Left ventricle myocardium superior (tissue), 1 donor: ENCODE measurements at regions not wholly inside any gene's neighbourhood (a gene's known extent, or its start where the extent isn't known, plus 50 kb on each side); places are given as distances from the start of the nearest gene placed in this dataset.

ENCODE experiments used
- ATAC-seq: fragments of 200-7000 bp; cut with Tn5 transposase; one replicate; pipeline ENCODE4 v1.9.1; 2020; ENCODE audit warnings: mild to moderate bottlenecking, moderate library complexity
- DNase-seq: peaks from one replicate; pipeline ENCODE4 v3.0.0-alpha.2; 2020
- intact Hi-C: fragments of 100-400 bp; cut with micrococcal nuclease; formaldehyde crosslinking; loops from one replicate; pipeline ENCODE4 v1.11.0; 2022
- donor health status: DM: no; HTN: yes; CAD: no; lungs with severe emphysema.

GRCh38 chr6:82022614-82023129, 224.9 kb downstream of the IBTK start:
- ATAC-seq, result peak; percentile 75
- intact Hi-C loops, result no loop called here
- DNase-seq, result no peak

DNA sequence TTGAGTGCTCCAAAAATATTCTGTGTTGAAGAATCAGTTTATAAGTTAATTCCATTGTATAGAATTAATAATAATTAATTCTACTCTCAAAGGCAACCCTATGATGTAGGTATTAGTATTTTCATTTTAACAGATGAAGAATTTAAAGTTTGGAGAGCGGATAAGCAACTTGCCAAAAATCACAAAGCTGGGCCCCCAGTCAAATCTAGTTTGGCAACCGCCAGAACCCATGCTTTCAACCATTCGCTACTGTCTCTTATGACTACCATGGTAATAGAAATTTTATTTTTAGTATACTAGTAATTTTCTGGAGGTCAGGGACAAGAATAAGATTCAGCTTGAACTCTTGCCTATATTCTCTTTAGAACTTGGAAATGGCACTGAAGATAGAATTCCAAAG, 229.8 kb downstream of the IBTK start:
- ATAC-seq, result peak; percentile 9
- DNase-seq, result no peak
- intact Hi-C loops, result no loop called here

DNA sequence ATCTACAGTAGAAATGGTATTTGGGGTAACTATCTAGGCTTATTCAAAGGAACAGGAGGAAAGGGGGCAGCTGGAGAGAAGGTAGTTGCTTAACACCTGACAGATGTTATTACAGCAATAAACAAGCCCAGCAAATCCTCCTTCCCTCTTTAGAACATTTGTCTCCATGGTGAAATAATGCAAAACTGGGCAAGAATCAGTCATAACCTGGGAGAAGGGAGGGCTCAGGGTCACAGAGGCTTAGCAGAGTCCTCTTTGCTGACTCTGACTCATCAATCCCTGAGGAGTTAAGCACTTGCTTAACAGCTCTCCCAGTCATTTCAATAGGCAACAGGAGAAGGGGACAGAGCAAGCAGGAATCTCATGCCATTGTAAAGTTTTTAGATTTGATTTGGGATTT, 230.3 kb downstream of the IBTK start:
- DNase-seq (no peak), ATAC-seq (peak; percentile 84)
- intact Hi-C loops, result no loop called here

- no peak for DNase-seq
- intact Hi-C loops, result no loop called here
- ATAC-seq, result no peak
These were observed 232.0 kb downstream of the IBTK start for GRCh38 chr6:82015526-82015925.

DNA sequence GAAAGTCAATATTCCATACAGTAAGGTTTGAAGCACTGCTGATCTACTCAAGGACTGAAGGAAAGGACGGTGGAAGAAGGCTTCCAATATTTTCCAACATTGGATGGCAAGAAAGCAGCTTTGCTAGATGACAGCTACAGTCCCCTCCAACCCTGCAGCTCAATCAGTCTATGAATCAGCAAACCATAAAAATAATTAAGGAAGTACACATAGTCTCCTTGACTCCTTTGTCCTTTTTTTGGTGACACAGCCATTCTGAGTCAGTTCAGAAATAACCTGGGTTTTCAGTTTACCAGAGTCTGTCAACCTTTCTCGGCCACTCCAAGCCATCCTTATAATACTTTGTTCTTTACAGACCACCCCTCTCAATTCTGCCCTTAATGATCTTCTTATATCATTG, 232.5 kb downstream of the IBTK start:
- intact Hi-C loops, result no loop called here
- DNase-seq (no peak), ATAC-seq (no peak)

- peak; percentile 86 for ATAC-seq
- DNase-seq, result no peak
- intact Hi-C loops, result no loop called here
These were observed 233.7 kb downstream of the IBTK start for GRCh38 chr6:82013561-82014530.

DNA sequence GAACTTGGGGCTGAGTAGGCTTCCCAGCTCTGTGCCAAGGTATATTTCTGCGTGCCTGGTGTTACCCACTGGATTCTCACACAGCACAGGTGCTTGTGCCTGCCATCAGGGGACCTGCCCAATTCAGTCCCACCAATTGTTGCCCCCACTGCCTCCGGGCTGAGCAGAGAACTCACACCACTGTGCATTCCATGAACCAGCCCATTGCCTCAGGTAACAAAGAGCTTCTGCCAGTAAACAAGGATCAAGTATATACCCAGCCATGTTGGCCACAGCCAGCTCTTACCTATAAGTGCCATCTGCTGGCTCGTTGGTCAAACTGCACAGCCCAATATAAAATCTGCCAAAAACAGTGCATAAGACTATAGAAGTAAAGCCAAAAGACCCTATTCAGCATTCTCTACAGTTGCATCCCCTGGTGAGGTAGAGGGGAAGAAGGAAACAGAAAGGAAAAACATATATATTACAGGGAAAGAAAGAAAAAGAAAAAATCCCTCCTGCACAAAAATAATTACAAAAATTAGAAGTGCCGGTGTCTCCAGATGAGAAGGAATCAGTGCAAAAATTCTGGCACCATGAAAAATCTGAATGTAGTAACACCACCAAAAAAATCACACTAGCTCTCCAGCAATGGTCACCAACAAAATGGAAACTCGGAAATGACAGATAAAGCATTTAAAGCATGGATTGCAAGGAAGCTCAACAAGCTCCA, 241.4 kb downstream of the IBTK start:
- DNase-seq (peak; percentile 20), ATAC-seq (peak; percentile 63)
- intact Hi-C loops, result no loop called here

DNA sequence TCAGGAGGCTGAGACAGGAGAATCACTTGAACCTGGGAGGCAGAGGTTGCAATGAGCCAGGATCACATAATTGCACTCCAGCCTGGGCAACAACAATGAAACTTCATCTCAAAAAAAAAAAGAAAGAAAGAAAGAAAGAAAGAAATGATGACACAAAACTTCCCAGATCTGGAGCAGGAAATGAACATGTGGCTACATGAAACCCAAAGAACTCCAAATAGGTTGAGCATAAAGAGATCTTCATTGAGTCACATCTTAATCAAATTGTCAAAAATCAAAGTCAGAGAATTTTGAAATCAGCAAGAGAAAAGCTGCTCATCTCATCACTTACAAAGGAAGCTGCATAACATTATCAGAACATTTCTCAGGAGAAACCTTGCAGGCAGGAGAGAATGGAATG, 247.0 kb downstream of the IBTK start:
- ATAC-seq (no peak), DNase-seq (no peak)
- intact Hi-C loops, result no loop called here

- DNase-seq (no peak), ATAC-seq (no peak)
- intact Hi-C loops, result no loop called here
These were observed 247.3 kb upstream of the TENT5A start for GRCh38 chr6:81999826-82000225.

DNA sequence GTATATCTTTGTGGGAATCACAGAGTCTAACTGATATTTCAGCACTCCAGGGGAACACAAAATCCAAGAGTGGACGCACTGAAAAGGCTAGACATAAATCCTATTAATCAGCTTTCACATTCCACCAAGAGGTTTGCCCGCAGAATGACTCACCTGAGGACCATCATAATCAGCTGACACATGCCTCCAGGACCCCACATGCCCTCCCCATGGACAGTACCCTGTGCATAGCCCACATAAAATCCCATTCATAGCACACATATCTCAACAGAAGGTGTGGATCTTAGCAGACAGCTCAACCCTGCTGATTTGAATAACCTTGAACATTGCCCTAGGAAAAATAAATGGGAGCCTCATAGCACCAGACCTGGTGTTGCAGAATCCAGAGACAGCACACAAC, 246.8 kb upstream of the TENT5A start:
- ATAC-seq (no peak), DNase-seq (no peak)
- intact Hi-C loops, result no loop called here

DNA sequence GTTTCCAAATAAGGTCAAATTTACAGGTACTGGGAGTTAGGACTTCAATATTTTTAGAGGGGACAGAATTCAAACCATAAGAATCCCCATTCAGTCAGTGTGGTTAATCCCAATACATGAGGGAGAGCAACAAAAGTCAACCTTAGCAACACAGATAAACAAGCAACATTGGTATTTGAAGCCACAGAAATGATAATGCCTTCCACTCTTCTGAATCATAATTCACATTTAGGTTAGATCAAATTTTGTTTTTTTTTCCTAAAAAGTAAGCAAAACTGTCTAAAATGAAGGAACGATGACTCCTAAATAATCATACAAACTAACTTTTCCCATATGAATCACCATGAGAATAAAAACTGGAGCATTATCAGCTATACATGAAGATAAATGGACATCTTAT, 246.0 kb upstream of the TENT5A start:
- ATAC-seq (no peak), DNase-seq (no peak)
- intact Hi-C loops, result no loop called here

DNA sequence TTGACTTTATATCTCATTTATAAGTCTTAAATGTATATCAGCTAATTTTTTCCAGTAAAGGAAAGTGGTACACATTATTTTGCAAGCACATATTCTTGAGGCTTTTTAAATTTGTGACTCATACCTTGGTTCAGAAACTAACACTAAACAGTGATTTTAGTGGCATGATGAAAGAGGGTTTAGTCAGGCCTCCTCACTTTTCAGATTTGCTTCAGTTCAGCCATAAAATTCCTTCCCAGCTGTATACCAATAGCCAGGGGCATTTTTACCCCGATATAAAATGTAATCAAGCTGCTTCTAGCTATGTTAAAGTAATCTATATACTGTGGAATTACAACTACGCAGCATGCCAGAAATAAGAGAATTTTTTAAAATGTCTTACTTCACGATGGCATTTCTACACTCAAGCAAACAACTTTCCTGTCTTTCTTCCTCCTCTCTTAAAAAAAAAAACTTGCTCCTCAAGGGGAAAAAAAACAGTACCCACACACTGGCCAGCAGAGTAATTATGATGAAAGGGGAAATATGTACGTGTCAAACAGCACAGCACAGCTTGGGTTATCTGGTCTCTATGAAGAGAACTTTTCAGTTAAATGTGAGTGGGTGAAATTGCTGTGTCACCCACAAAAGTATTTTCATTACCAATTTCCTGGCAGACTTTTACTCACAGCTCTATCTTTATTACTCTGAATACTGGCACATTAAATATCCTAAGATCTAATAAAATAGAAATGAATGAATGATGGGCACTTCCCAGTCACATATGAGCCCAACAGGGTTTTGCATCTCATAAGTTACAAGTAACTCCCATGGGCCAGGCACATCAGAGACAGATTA, 244.8 kb upstream of the TENT5A start:
- intact Hi-C loops, result no loop called here
- DNase-seq (no peak), ATAC-seq (peak; percentile 49)

DNA sequence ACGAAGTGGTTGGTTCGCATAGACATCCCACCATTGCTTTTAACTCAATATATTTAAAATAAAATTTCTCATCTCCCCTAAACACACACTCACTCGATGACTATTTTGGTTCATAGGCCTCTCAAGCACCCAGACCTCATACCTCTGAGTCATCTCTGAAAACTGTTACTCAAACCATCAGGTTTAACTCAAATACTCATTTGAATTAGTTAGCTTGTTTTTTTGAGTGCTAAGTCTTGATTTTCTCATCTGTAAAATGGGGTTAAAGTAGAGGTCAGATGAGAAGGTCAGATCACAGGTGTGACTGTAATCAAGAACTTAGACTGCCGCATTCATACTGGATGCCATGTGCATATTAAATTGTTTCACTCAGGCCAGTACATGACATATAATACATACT, 243.9 kb upstream of the TENT5A start:
- no peak for DNase-seq
- no peak for ATAC-seq
- intact Hi-C loops, result no loop called here

DNA sequence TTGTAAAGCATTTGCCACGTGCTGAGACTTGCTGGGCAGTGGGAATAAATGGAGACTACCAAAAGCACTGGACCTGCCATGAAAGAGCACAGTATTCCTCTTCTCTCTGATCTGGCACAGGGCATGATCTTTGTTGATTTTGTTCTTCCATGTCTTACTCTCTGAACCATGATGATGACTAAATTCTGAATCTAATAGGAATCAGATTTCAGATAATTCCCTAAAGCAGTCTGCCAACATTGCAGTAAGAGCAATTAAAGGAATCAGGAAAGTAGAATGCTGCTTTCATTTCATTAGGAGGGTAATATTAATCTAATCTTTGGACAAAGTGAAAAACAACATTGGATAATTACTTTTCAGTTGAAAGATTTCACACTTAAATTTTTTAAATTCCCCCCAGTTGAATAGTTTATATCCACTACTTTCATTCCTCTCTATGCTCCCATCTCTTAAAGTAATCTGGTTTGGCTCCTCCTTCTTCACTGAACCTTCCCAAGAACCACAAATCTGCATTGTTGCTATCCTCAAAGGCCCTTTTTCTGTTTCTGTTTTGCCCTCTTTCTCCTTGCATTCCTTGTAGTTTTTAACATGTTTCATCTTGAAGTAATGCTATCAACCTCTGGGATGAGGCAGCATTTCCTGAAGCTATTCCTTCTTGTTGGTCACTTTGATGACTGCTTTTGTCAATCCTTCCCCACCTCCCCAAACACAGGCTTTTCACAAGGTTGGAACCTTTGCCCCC, 243.2 kb upstream of the TENT5A start:
- ATAC-seq, result no peak
- DNase-seq, result no peak
- intact Hi-C loops, result no loop called here

- intact Hi-C loops, result no loop called here
- ATAC-seq (no peak), DNase-seq (no peak)
These were observed 236.4 kb upstream of the TENT5A start for GRCh38 chr6:81988871-81989270.

DNA sequence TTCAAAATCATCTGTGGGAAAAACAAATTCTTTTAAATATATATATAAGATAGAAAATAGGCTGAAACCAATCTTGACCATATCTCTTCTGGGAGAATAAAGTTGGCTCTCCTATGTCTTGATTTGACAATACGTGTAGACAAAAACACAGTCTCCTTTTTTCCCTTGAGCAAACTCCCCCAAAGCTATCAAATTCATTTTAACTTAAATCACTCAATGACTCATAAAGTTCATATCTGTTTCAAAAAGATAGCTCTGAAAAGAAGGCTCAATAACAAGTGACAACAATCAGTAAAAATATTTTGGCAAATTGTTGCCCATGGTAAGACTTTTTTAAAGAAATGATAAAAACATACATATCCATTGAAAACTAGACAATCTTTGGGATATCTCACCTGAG, 236.0 kb upstream of the TENT5A start:
- no peak for DNase-seq
- intact Hi-C loops, result no loop called here
- ATAC-seq, result no peak

DNA sequence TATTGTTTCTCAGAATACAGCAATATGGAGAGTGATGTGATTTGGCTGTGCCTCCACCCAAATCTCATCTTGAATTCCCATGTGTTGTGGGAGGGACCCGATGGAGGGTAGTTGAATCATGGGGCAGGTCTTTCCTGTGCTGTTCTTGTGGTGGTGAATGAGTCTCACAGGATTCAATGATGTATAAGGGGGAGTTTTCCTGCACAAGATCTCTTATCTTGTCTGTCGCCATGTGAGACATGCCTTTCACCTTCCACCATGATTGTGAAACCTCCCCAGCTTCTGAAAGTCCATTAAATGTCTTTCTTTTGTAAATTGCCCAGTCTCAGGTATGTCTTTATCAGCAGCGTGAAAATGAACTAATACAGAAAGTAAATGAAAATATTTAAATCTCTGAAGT, 234.8 kb upstream of the TENT5A start:
- intact Hi-C loops, result no loop called here
- ATAC-seq, result no peak

DNA sequence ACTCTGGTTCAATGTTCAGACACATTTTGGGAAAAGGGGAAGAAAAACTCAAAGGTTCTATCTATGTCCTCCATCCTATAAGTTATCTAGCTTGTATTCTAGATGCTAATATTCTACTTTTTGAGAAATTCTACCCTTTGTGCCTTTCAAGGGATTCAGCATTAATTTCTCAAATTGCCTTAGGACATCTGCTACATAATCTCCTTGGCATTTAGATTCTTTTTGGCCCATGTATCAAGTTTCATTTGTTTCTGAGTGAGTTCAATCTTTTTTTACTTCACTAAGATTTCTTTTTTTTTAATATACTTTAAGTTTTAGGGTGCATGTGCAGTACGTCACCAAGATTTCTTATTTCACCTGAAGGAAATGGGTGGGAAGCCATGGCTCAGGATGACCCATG, 232.7 kb upstream of the TENT5A start:
- intact Hi-C loops, result no loop called here
- DNase-seq (no peak), ATAC-seq (no peak)

More for the DNA sequence above, 234.8 kb upstream of the TENT5A start:
- DNase-seq, result no peak

DNA sequence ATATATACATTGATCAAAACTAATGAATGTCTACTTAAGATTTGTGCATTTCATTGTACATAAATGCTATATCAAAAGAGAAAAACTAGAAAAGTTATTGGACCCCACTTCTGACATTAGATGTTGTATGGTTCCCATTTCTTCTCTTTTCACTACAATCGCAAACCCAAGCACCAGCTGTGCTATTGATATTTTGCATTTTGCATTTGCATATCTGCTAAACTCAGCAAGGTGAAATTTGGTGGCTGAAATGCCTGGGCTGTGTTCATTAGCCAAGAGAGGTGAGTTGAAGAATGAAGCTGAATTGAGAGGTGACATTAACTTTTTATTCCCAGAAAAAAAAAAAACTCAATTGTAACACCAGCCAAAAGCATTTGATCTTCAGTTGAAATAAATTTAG, 232.1 kb upstream of the TENT5A start:
- DNase-seq (no peak), ATAC-seq (no peak)
- intact Hi-C loops, result no loop called here
